ENCODE measurements at regions not wholly inside any gene's neighbourhood (a gene's known extent, or its start where the extent isn't known, plus 50 kb on each side); places are given as distances from the start of the nearest gene placed in this dataset.
A peak's percentile ranks its signal among the peaks of the same experiment; 100 is the strongest.
"Not testable (repeated sequence)": the region's sequence is repeated elsewhere in the genome, so short reads cannot be mapped to it uniquely, and the experiment has no call there.

- H3K27ac Mint-ChIP-seq; H3K4me1 ChIP-seq (ENCODE audit: insufficient read depth, low read length); H3K36me3 ChIP-seq (ENCODE audit: insufficient read depth, low read length); H3K27ac ChIP-seq (ENCODE audit: low read depth, low read length); H3K36me3 Mint-ChIP-seq; H3K4me1 Mint-ChIP-seq; H3K4me3 ChIP-seq (ENCODE audit: low read length in 2 of 2); H3K27me3 ChIP-seq (ENCODE audit: insufficient read depth, low read length); H3K9me3 ChIP-seq (ENCODE audit: control insufficient read depth in 1 of 2, low read length in 2 of 2); DNase-seq; H3K4me3 Mint-ChIP-seq; CTCF ChIA-PET (ENCODE audit: partially characterized antibody); POLR2A ChIA-PET (ENCODE audit: partially characterized antibody); intact Hi-C loops (cut with micrococcal nuclease): not testable (repeated sequence)
- Mint-ChIP-seq H3K27me3 (peaks cover 12 to 15% of the 10 kb centered on the region in 2 donors), H3K9me3 (peaks cover 0 to 12% (median 1%) of the 10 kb centered on the region in 8 donors)
Measured at GRCh38 chr17:6373599-6373998, 61.3 kb downstream of the AIPL1 start.

GRCh38 chr17:6366221-6366666, 68.7 kb downstream of the AIPL1 start:
- Histone ChIP-seq H3K36me3 (ENCODE audit: insufficient read depth, low read length) (no peaks in the 10 kb centered on the region), H3K27me3 (ENCODE audit: insufficient read depth, low read length) (peaks cover 5% of the 10 kb centered on the region), H3K4me1 (ENCODE audit: insufficient read depth, low read length) (no peaks in the 10 kb centered on the region), H3K27ac (ENCODE audit: low read depth, low read length) (no peak overlapping the region), H3K9me3 (ENCODE audit: control insufficient read depth in 1 of 2, low read length in 2 of 2) (no peaks in the 10 kb centered on the region), H3K4me3 (ENCODE audit: low read length in 2 of 2) (no peak overlapping the region)
- DNase-seq = no peak
- Mint-ChIP-seq H3K4me1 (no peaks in the 10 kb centered on the region), H3K27ac (no peak overlapping the region), H3K27me3 (peaks cover 21 to 39% of the 10 kb centered on the region in 2 donors), H3K36me3 (no peaks in the 10 kb centered on the region), H3K9me3 (no peaks in the 10 kb centered on the region), H3K4me3 (no peak overlapping the region)
- intact Hi-C loops (cut with micrococcal nuclease) = no loop called here
- ChIA-PET POLR2A (ENCODE audit: partially characterized antibody) (no interaction called here), CTCF (ENCODE audit: partially characterized antibody) (no interaction called here)

GRCh38 chr17:6365200-6365943, 69.5 kb downstream of the AIPL1 start:
- Histone ChIP-seq H3K4me1 (ENCODE audit: insufficient read depth, low read length) (no peaks in the 10 kb centered on the region), H3K9me3 (ENCODE audit: control insufficient read depth in 1 of 2, low read length in 2 of 2) (no peaks in the 10 kb centered on the region), H3K27ac (ENCODE audit: low read depth, low read length) (no peak overlapping the region), H3K27me3 (ENCODE audit: insufficient read depth, low read length) (peaks cover 5% of the 10 kb centered on the region), H3K4me3 (ENCODE audit: low read length in 2 of 2) (no peak overlapping the region), H3K36me3 (ENCODE audit: insufficient read depth, low read length) (no peaks in the 10 kb centered on the region)
- Mint-ChIP-seq H3K9me3 (no peaks in the 10 kb centered on the region), H3K27me3 (peaks cover 20 to 39% of the 10 kb centered on the region in 2 donors), H3K4me1 (no peaks in the 10 kb centered on the region), H3K27ac (no peak overlapping the region), H3K4me3 (no peak overlapping the region), H3K36me3 (no peaks in the 10 kb centered on the region)
- DNase-seq = no peak
- intact Hi-C loops (cut with micrococcal nuclease) = no loop called here
- ChIA-PET POLR2A (ENCODE audit: partially characterized antibody) (no interaction called here), CTCF (ENCODE audit: partially characterized antibody) (no interaction called here)

- no peaks in the 10 kb centered on the region for H3K9me3 ChIP-seq (ENCODE audit: control insufficient read depth in 1 of 2, low read length in 2 of 2)
- Mint-ChIP-seq H3K27me3 (peaks cover 25 to 44% of the 10 kb centered on the region in 2 donors), H3K27ac (no peak overlapping the region), H3K4me1 (peaks cover 0 to 5% (median 0%) of the 10 kb centered on the region in 4 donors), H3K4me3 (no peak overlapping the region), H3K36me3 (no peaks in the 10 kb centered on the region), H3K9me3 (no peaks in the 10 kb centered on the region)
- H3K4me1 ChIP-seq (ENCODE audit: insufficient read depth, low read length) = no peaks in the 10 kb centered on the region
- CTCF ChIA-PET (ENCODE audit: partially characterized antibody) = no interaction called here
- POLR2A ChIA-PET (ENCODE audit: partially characterized antibody) = no interaction called here
- DNase-seq = no peak
- H3K27ac ChIP-seq (ENCODE audit: low read depth, low read length) = no peak overlapping the region
- H3K36me3 ChIP-seq (ENCODE audit: insufficient read depth, low read length) = no peaks in the 10 kb centered on the region
- intact Hi-C loops (cut with micrococcal nuclease) = no loop called here
- no peak overlapping the region for H3K4me3 ChIP-seq (ENCODE audit: low read length in 2 of 2)
- H3K27me3 ChIP-seq (ENCODE audit: insufficient read depth, low read length) = peaks cover 5% of the 10 kb centered on the region
Measured at GRCh38 chr17:6361733-6362132, 73.2 kb downstream of the AIPL1 start.

GRCh38 chr17:6358131-6358530, 76.8 kb downstream of the AIPL1 start:
- no peaks in the 10 kb centered on the region for H3K36me3 Mint-ChIP-seq
- H3K36me3 ChIP-seq (ENCODE audit: insufficient read depth, low read length) = no peaks in the 10 kb centered on the region
- H3K4me1 Mint-ChIP-seq = peaks cover 0 to 5% (median 0%) of the 10 kb centered on the region in 4 donors
- no peak for DNase-seq
- ChIA-PET POLR2A (ENCODE audit: partially characterized antibody) (no interaction called here), CTCF (ENCODE audit: partially characterized antibody) (no interaction called here)
- intact Hi-C loops (cut with micrococcal nuclease) = no loop called here
- no peak overlapping the region for H3K27ac Mint-ChIP-seq
- no peaks in the 10 kb centered on the region for H3K4me1 ChIP-seq (ENCODE audit: insufficient read depth, low read length)
- H3K27ac ChIP-seq (ENCODE audit: low read depth, low read length) = no peak overlapping the region
- no peaks in the 10 kb centered on the region for H3K9me3 Mint-ChIP-seq
- no peaks in the 10 kb centered on the region for H3K9me3 ChIP-seq (ENCODE audit: control insufficient read depth in 1 of 2, low read length in 2 of 2)
- no peaks in the 10 kb centered on the region for H3K27me3 ChIP-seq (ENCODE audit: insufficient read depth, low read length)
- no peak overlapping the region for H3K4me3 Mint-ChIP-seq
- peaks cover 15 to 22% of the 10 kb centered on the region in 2 donors for H3K27me3 Mint-ChIP-seq
- H3K4me3 ChIP-seq (ENCODE audit: low read length in 2 of 2) = no peak overlapping the region

GRCh38 chr17:6356562-6356961, 78.4 kb downstream of the AIPL1 start:
- intact Hi-C loops (cut with micrococcal nuclease) = no loop called here
- no peak overlapping the region for H3K4me3 ChIP-seq (ENCODE audit: low read length in 2 of 2)
- peaks cover 0 to 5% (median 0%) of the 10 kb centered on the region in 4 donors for H3K4me1 Mint-ChIP-seq
- H3K9me3 Mint-ChIP-seq = no peaks in the 10 kb centered on the region
- peaks cover 14 to 21% of the 10 kb centered on the region in 2 donors for H3K27me3 Mint-ChIP-seq
- peak overlapping the region in 1 of 7 donors; percentile 12 for H3K27ac Mint-ChIP-seq
- no peaks in the 10 kb centered on the region for H3K36me3 ChIP-seq (ENCODE audit: insufficient read depth, low read length)
- H3K9me3 ChIP-seq (ENCODE audit: control insufficient read depth in 1 of 2, low read length in 2 of 2) = no peaks in the 10 kb centered on the region
- ChIA-PET CTCF (ENCODE audit: partially characterized antibody) (no interaction called here), POLR2A (ENCODE audit: partially characterized antibody) (no interaction called here)
- no peaks in the 10 kb centered on the region for H3K4me1 ChIP-seq (ENCODE audit: insufficient read depth, low read length)
- H3K4me3 Mint-ChIP-seq = no peak overlapping the region
- no peaks in the 10 kb centered on the region for H3K36me3 Mint-ChIP-seq
- DNase-seq = no peak
- no peaks in the 10 kb centered on the region for H3K27me3 ChIP-seq (ENCODE audit: insufficient read depth, low read length)
- H3K27ac ChIP-seq (ENCODE audit: low read depth, low read length) = no peak overlapping the region

- Histone ChIP-seq H3K27me3 (ENCODE audit: insufficient read depth, low read length) (no peaks in the 10 kb centered on the region), H3K4me3 (ENCODE audit: low read length in 2 of 2) (no peak overlapping the region), H3K27ac (ENCODE audit: low read depth, low read length) (no peak overlapping the region), H3K4me1 (ENCODE audit: insufficient read depth, low read length) (no peaks in the 10 kb centered on the region), H3K36me3 (ENCODE audit: insufficient read depth, low read length) (no peaks in the 10 kb centered on the region), H3K9me3 (ENCODE audit: control insufficient read depth in 1 of 2, low read length in 2 of 2) (no peaks in the 10 kb centered on the region)
- H3K9me3 Mint-ChIP-seq = no peaks in the 10 kb centered on the region
- peaks cover 0 to 5% (median 0%) of the 10 kb centered on the region in 4 donors for H3K4me1 Mint-ChIP-seq
- peaks cover 16 to 25% of the 10 kb centered on the region in 2 donors for H3K27me3 Mint-ChIP-seq
- intact Hi-C loops (cut with micrococcal nuclease) = no loop called here
- no peaks in the 10 kb centered on the region for H3K36me3 Mint-ChIP-seq
- POLR2A ChIA-PET (ENCODE audit: partially characterized antibody) = no interaction called here
- no peak overlapping the region for H3K4me3 Mint-ChIP-seq
- CTCF ChIA-PET (ENCODE audit: partially characterized antibody) = no interaction called here
- no peak for DNase-seq
- no peak overlapping the region for H3K27ac Mint-ChIP-seq
Measured at GRCh38 chr17:6355196-6355595, 79.7 kb downstream of the AIPL1 start.
